HepG2 (cell line): ENCODE measurements at regions not wholly inside any gene's neighbourhood (a gene's known extent, or its start where the extent isn't known, plus 50 kb on each side); places are given as distances from the start of the nearest gene placed in this dataset.

Experiments
- ATAC-seq: fragments of 200-7000 bp; cut with Tn5 transposase; 3 replicates; pipeline ENCODE4 v1.9.1; 2020; ENCODE audit warnings: mild to moderate bottlenecking, moderate library complexity
- BruUV-seq: library from RNA; stranded (reverse); fragments of 400-500 nt; replicated peaks from 2 replicates; lab custom pipeline; 2021; lab: Mats Ljungman, UMichigan
- CTCF ChIA-PET: fragments of 300-600 bp; formaldehyde crosslinking; extraction: SDS; loops from one replicate; lab custom pipeline; 2021; ENCODE audit warnings: low total read pairs, inconsistent platforms, low intra/inter-chr PET ratio; lab: Yijun Ruan, JAX
- POLR2A ChIA-PET: fragments of 350-600 bp; sonication (Branson Sonifier 250); formaldehyde crosslinking; loops from one replicate; lab custom pipeline; 2020; ENCODE audit warnings: antibody characterized with exemption, inconsistent platforms; lab: Yijun Ruan, JAX
- DNase-seq: peaks from one replicate; pipeline ENCODE4 v3.0.0-alpha.2; 2015; ENCODE audit warnings: low spot score
- FAIRE-seq: peaks from 3 replicates; lab custom pipeline; 2011; peaks lifted over from hg19 to GRCh38; lab: Jason Lieb, UNC
- H2AFZ ChIP-seq: one replicate; pipeline ENCODE4 v1.6.1; 2011; ENCODE audit warnings: low read length, inconsistent platforms
- H3K27ac ChIP-seq: fragments of 300-600 bp; 3 replicates; pipeline ENCODE4 v1.8.0; 2011; ENCODE audit warnings: mixed run types, mild to moderate bottlenecking, mixed read lengths, low read length, inconsistent platforms; ENCODE audit not compliant: insufficient read depth; ENCODE audit errors: extremely low read length
- H3K27me3 ChIP-seq, 2 experiments: fragments of 200-600 bp in 1 of 2; 2 replicates in 1 of 2; 3 replicates in 1 of 2; pipeline versions ENCODE4 v1.6.0 to v1.8.0; 2011; ENCODE audit warnings: low read length in 2 of 2, mild to moderate bottlenecking in 2 of 2, moderate library complexity in 2 of 2, inconsistent platforms in 1 of 2; ENCODE audit not compliant: insufficient read depth in 2 of 2, control insufficient read depth in 1 of 2
- H3K36me3 ChIP-seq, 2 experiments: fragments of 200-600 bp in 1 of 2; replicated peaks in 1 of 2; 2 replicates in 1 of 2; 3 replicates in 1 of 2; pipeline versions ENCODE4 v1.5.1 to v1.8.0; 2011; ENCODE audit warnings: low read length in 2 of 2, inconsistent platforms in 1 of 2; ENCODE audit not compliant: insufficient read depth in 2 of 2, control insufficient read depth in 1 of 2
- H3K4me1 ChIP-seq: 2 replicates; pipeline ENCODE4 v1.5.1; 2012; ENCODE audit warnings: low read length, inconsistent platforms; ENCODE audit not compliant: insufficient read depth
- H3K4me2 ChIP-seq: 2 replicates; pipeline ENCODE4 v1.6.0; 2011; ENCODE audit warnings: low read depth, low read length, inconsistent platforms
- H3K4me3 ChIP-seq, 3 experiments: fragments of 200-600 bp in 1 of 3; sonication (generic), shearing (Covaris generic) in 1 of 3; replicated peaks in 1 of 3; 2 replicates each; pipeline ENCODE4 v1.5.1; 2011 to 2016; ENCODE audit warnings: low read length in 3 of 3, inconsistent platforms in 2 of 3, low read depth in 2 of 3, mild to moderate bottlenecking in 2 of 3, control low read depth in 1 of 3, mixed read lengths in 1 of 3; ENCODE audit not compliant: insufficient read depth in 1 of 3
- H3K79me2 ChIP-seq: one replicate; pipeline ENCODE4 v1.6.1; 2011; ENCODE audit warnings: low read length, inconsistent platforms; ENCODE audit not compliant: insufficient read depth
- H3K9ac ChIP-seq: 2 replicates; pipeline ENCODE4 v1.6.0; 2011; ENCODE audit warnings: mild to moderate bottlenecking, low read depth, low read length, inconsistent platforms; ENCODE audit not compliant: insufficient read depth
- H3K9me3 ChIP-seq: 2 replicates; pipeline ENCODE4 v1.5.1; 2012; ENCODE audit warnings: mild to moderate bottlenecking, low read length
- H4K20me1 ChIP-seq: 2 replicates; pipeline ENCODE4 v1.6.0; 2011; ENCODE audit warnings: inconsistent platforms, mild to moderate bottlenecking, low read length, moderate library complexity; ENCODE audit not compliant: insufficient read depth
- NR3C1 ChIP-seq: sonication (generic); formaldehyde crosslinking; IDR thresholded peaks from 2 replicates; pipeline ENCODE4 v1.4.0; 2020; ENCODE audit warnings: missing genetic modification reagents
- TOE1 ChIP-seq: sonication (generic); formaldehyde crosslinking; IDR thresholded peaks from 2 replicates; pipeline ENCODE4 v1.4.0; 2020; ENCODE audit warnings: mild to moderate bottlenecking, missing genetic modification reagents
- ZBTB10 ChIP-seq: sonication (generic); formaldehyde crosslinking; IDR thresholded peaks from 2 replicates; pipeline ENCODE4 v1.4.0; 2020; ENCODE audit warnings: missing genetic modification reagents, borderline replicate concordance
- ZNF530 ChIP-seq: sonication (generic); formaldehyde crosslinking; IDR thresholded peaks from 2 replicates; pipeline ENCODE4 v1.5.0; 2020; ENCODE audit warnings: low read depth, mild to moderate bottlenecking, missing genetic modification reagents
- ZNF549 ChIP-seq: sonication (generic); formaldehyde crosslinking; IDR thresholded peaks from 2 replicates; pipeline ENCODE4 v1.5.0; 2020; ENCODE audit warnings: missing genetic modification reagents
- ZNF619 ChIP-seq: sonication (generic); formaldehyde crosslinking; IDR thresholded peaks from 2 replicates; pipeline ENCODE4 v1.4.0; 2020; ENCODE audit warnings: mild to moderate bottlenecking, missing genetic modification reagents
- ZNF768 ChIP-seq: sonication (generic); formaldehyde crosslinking; IDR thresholded peaks from 2 replicates; pipeline ENCODE4 v1.4.0; 2020; ENCODE audit warnings: missing genetic modification reagents
- WGBS: methylation state at CpG from one replicate; pipeline ENCODE4 v1.1.6; 2017; ENCODE audit warnings: low lambda C conversion rate; 5-methylcytosine and 5-hydroxymethylcytosine counted together
- in situ Hi-C: cut with HindIII; loops from 2 replicates; pipeline ENCODE4 v1.10.0; 2017; ENCODE audit warnings: low pct_unique_long_range_greater_than_20kb; ENCODE audit not compliant: extremely low pct_ligation_motif_present
- intact Hi-C: fragments of 100-400 bp; cut with micrococcal nuclease; formaldehyde crosslinking; loops from one replicate; pipeline ENCODE4 v1.10.0; 2022; ENCODE audit not compliant: unreplicated experiment
- TF ChIP-seq, protein P1 (sequence below): sonication (generic); formaldehyde crosslinking; IDR thresholded peaks from 2 replicates; pipeline ENCODE4 v1.5.0; 2020; ENCODE audit warnings: missing genetic modification reagents

DNA sequence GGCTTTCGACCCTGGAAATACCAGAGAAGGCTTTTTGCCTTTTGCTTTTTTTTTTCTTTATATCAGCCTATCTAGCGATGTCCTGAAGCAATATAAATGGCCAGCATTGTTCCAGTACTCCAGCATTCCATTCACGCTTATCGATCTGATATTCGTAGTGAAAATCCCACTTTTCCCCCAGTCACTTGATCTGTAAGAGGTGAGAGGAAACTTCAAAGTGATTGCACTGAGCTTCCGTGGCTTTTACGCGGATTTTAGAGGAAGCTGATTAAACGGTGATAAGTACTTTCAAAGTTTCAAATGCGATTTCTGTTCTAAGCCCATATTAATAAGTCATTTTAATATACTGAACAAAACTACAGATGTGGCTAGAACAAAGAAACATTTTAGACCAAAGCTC is 725.5 kb downstream of the TRIML1 start:
- in situ Hi-C loops (no loop called here), intact Hi-C loops (no loop called here)
- Histone ChIP-seq H4K20me1 (no peaks in the 10 kb centered on the region), H3K4me2 (no peak overlapping the region), H3K4me1 (no peaks in the 10 kb centered on the region), H2AFZ (no peak overlapping the region), H3K27me3 (no peaks in the 10 kb centered on the region), H3K9me3 (peaks cover 10% of the 10 kb centered on the region; the same call in 1 of the 2 replicates), H3K36me3 (no peaks in the 10 kb centered on the region), H3K79me2 (no peaks in the 10 kb centered on the region), H3K4me3 (no peak overlapping the region), H3K9ac (no peak overlapping the region), H3K27ac (no peak overlapping the region)
- ATAC-seq (no peak), FAIRE-seq (no peak), DNase-seq (no peak)
- WGBS: 14% methylated on average over 10 of the region's 10 CpGs
- ChIA-PET CTCF (no interaction called here), POLR2A (no interaction called here)
- no TSS peak for BruUV-seq
- TF ChIP-seq NR3C1 (CRISPR knock-in tag) (no peak), ZNF619 (CRISPR knock-in tag) (no peak), ZNF530 (no peak), ZBTB10 (CRISPR knock-in tag) (no peak), TOE1 (no peak), ZNF768 (CRISPR knock-in tag) (no peak), ZNF549 (CRISPR knock-in tag) (no peak)

DNA sequence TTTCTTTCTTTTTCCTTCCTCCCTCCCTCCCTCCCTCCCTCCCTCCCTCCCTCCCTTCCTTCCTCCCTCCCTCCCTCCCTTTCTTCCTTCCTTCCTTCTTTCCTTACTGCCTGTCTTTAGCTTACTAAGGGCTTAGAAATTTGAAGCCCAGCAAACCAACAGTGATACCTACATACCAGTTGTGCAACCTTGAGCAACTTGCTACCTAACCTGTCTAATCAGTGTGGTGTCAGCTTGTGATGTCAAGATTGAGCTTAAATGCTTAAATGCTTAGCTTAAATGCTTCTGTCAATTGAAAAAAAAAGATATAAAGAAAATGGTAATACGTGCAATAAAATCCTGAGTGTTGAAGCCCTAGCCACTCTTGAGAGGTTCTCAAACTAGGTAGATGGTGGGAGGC is 728.6 kb downstream of the TRIML1 start:
- no peak for FAIRE-seq
- in situ Hi-C loops: no loop called here
- Histone ChIP-seq H3K4me2 (no peak overlapping the region), H3K4me3 (no peak overlapping the region), H4K20me1 (no peaks in the 10 kb centered on the region), H3K4me1 (no peaks in the 10 kb centered on the region), H3K27me3 (no peaks in the 10 kb centered on the region), H3K9ac (no peak overlapping the region), H3K79me2 (no peaks in the 10 kb centered on the region), H3K27ac (no peak overlapping the region), H3K9me3 (peaks cover 7% of the 10 kb centered on the region; the same call in 1 of the 2 replicates), H3K36me3 (no peaks in the 10 kb centered on the region), H2AFZ (no peak overlapping the region)
- TF ChIP-seq, protein P1, sequence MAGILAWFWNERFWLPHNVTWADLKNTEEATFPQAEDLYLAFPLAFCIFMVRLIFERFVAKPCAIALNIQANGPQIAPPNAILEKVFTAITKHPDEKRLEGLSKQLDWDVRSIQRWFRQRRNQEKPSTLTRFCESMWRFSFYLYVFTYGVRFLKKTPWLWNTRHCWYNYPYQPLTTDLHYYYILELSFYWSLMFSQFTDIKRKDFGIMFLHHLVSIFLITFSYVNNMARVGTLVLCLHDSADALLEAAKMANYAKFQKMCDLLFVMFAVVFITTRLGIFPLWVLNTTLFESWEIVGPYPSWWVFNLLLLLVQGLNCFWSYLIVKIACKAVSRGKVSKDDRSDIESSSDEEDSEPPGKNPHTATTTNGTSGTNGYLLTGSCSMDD (CRISPR knock-in tag): no peak
- WGBS: 4% methylated on average over 1 of the region's 1 CpG
- ATAC-seq: no peak
- ChIA-PET CTCF (no interaction called here), POLR2A (no interaction called here)
- no peak for DNase-seq
- no TSS peak for BruUV-seq
- intact Hi-C loops: no loop called here
